ENCODE measurements at regions not wholly inside any gene's neighbourhood (a gene's known extent, or its start where the extent isn't known, plus 50 kb on each side); places are given as distances from the start of the nearest gene placed in this dataset.

DNA sequence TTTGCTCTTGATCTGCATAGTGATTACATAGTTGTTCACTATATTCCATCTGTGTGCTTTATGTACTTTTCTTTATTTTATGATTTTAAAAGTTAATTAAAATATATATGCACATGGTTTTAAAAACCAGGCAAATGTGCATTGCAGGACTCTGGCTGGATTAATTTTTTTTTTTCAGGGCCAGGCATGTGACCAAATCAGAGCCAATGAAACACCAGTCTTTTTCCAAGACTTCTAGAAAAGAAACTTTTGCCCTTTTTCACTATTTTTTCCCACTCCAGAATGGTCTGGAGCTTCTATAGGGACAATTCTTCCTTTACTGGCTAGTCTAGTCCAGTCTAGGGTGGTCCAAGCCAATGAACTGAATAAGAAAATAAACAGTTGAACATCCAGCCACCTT is 198.1 kb upstream of the FBXO11 start:
- H3K27me3 ChIP-seq, result no peaks in the 10 kb centered on the region
- DNase-seq, result no peak
- in situ Hi-C loops (cut with MboI; ENCODE audit: low pct_ligation_motif_present in 1 of 4, low pct_unique_long_range_greater_than_20kb in 1 of 4, low sequenced_read_pairs in 3 of 4) (loop anchor here in 1 of 4 donors (10.0 kb wide), 1 partner anchor 240 kb away; no protein-coding TSS in a partner anchor), intact Hi-C loops (cut with DNase I; ENCODE audit: low total_unique reads) (loop anchor here (10.0 kb wide), 1 partner anchor 200 kb away; the partner anchor contains the start of gene FBXO11)
- TF ChIP-seq, protein P1, sequence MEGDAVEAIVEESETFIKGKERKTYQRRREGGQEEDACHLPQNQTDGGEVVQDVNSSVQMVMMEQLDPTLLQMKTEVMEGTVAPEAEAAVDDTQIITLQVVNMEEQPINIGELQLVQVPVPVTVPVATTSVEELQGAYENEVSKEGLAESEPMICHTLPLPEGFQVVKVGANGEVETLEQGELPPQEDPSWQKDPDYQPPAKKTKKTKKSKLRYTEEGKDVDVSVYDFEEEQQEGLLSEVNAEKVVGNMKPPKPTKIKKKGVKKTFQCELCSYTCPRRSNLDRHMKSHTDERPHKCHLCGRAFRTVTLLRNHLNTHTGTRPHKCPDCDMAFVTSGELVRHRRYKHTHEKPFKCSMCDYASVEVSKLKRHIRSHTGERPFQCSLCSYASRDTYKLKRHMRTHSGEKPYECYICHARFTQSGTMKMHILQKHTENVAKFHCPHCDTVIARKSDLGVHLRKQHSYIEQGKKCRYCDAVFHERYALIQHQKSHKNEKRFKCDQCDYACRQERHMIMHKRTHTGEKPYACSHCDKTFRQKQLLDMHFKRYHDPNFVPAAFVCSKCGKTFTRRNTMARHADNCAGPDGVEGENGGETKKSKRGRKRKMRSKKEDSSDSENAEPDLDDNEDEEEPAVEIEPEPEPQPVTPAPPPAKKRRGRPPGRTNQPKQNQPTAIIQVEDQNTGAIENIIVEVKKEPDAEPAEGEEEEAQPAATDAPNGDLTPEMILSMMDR (IDR thresholded peaks at IDR 0.05), result no peak
- TF ChIP-seq POLR2AphosphoS5 (IDR thresholded peaks at IDR 0.05), result no peak
- no peak for TF ChIP-seq POLR2A (IDR thresholded peaks at IDR 0.05)
- TF ChIP-seq EP300 (IDR thresholded peaks at IDR 0.05; ENCODE audit: low read depth), result no peak
- peaks cover 0 to 13% (median 7%) of the 10 kb centered on the region in 4 donors for H3K4me1 ChIP-seq
- peaks cover 5 to 9% of the 10 kb centered on the region in 2 donors for H3K9me3 ChIP-seq
- H3K36me3 ChIP-seq, result no peaks in the 10 kb centered on the region
- no peak overlapping the region for H3K27ac ChIP-seq
- no peak overlapping the region for H3K4me3 ChIP-seq

DNA sequence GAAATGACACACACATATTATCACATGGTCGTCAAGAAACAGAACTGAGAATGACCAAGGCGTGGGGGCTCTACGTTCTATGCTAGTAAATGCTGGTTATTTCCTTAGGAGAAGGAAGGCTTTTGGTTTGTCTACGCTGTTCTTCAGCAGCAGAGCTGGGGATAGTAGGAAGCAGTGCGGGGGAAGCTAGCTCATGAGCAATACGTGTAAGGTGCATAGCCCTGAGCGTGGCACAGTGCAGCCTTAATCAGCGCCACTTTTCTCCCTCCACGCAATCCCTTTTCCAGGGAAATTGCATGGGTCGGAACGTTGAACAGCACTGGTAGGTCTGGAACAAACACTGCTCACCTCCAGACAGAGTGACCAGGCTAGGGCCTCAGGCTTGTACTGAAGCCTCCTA is 199.6 kb upstream of the FBXO11 start:
- no peaks in the 10 kb centered on the region for H3K27me3 ChIP-seq
- WGBS, 2 donors (ENCODE audit: low coverage in 1 of 2), result 77 to 82% methylated on average over 9 to 11 of the region's 11 CpGs
- H3K27ac ChIP-seq, result no peak overlapping the region
- no peak for DNase-seq
- H3K36me3 ChIP-seq, result no peaks in the 10 kb centered on the region
- intact Hi-C loops (cut with DNase I; ENCODE audit: low total_unique reads) (loop anchor here (10.0 kb wide), 1 partner anchor 201 kb away; the partner anchor contains the start of gene FBXO11), in situ Hi-C loops (cut with MboI; ENCODE audit: low pct_ligation_motif_present in 1 of 4, low pct_unique_long_range_greater_than_20kb in 1 of 4, low sequenced_read_pairs in 3 of 4) (loop anchor here in 2 of 4 donors (5.0 to 10.0 kb wide), 2 partner anchors 241 to 249 kb away; no protein-coding TSS in a partner anchor)
- peaks cover 0 to 23% (median 12%) of the 10 kb centered on the region in 4 donors for H3K4me1 ChIP-seq
- TF ChIP-seq POLR2A (IDR thresholded peaks at IDR 0.05), result no peak
- H3K9me3 ChIP-seq, result no peaks in the 10 kb centered on the region
- H3K4me3 ChIP-seq, result no peak overlapping the region

DNA sequence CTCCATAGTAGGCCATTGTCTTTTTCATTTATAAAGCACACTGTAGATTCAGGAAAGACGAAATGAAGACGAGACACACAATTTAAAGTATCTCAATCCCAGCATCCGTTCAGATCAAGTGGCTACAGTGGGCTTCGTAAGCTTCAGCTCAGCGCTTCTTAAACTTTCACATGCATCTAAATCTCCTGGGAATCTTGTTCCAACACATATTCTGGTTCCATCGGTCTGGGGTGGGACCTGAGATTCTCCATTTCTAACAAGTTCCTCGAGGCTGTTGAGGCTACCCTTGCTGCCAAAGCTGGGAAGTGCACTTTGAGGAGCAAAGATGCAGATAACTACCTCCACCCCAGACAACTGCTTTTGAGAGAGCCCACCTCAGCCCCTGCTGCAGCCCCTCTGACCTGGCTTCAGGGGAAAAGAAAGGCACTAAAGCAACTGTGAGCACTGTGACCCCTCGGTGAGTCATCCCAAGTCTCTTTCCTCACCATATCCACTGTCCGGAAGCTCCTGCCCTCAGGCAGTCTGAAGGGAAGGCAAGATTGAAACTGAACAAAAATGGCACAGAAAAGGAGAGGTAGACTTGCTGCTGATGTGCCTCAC is 201.1 kb upstream of the FBXO11 start:
- peak overlapping the region; percentile 30 to 52 (median 36) for H3K27ac ChIP-seq
- intact Hi-C loops (cut with DNase I; ENCODE audit: low total_unique reads), result loop anchor here (10.0 kb wide), 1 partner anchor 203 kb away; the partner anchor contains the start of gene FBXO11
- H3K36me3 ChIP-seq, result no peaks in the 10 kb centered on the region
- TF ChIP-seq POLR2AphosphoS5 (IDR thresholded peaks at IDR 0.05) (no peak), EP300 (IDR thresholded peaks at IDR 0.05; ENCODE audit: low read depth) (no peak)
- TF ChIP-seq, protein P1 (IDR thresholded peaks at IDR 0.05), result no peak
- H3K4me1 ChIP-seq, result peaks cover 0 to 33% (median 20%) of the 10 kb centered on the region in 4 donors
- H3K4me3 ChIP-seq, result no peak overlapping the region
- no peak for DNase-seq
- WGBS, 2 donors (ENCODE audit: low coverage in 1 of 2), result 64 to 75% methylated on average over 2 to 9 of the region's 9 CpGs
- no peaks in the 10 kb centered on the region for H3K9me3 ChIP-seq
- no peaks in the 10 kb centered on the region for H3K27me3 ChIP-seq
- in situ Hi-C loops (cut with MboI; ENCODE audit: low pct_ligation_motif_present in 1 of 4, low pct_unique_long_range_greater_than_20kb in 1 of 4, low sequenced_read_pairs in 3 of 4), result loop anchor here in 2 of 4 donors (5.0 to 10.0 kb wide), 2 partner anchors 243 to 250 kb away; no protein-coding TSS in a partner anchor

DNA sequence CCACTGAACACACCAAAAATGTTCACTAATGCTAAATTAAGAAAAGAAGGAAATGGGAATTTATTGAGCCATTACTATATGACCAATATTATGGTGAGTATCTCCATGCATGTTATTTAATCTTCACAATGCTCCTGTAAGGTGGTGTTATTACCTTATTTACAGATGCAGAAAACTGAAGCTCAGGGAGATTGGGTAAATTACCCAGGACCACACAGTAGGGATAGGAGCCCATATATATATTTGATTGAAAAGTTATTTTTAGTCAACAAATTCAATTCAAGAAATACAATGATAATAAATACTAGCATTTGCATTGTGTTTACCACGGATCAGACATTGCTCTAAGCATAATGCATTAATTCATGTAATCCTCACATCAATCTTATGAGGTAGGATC is 202.2 kb upstream of the FBXO11 start:
- intact Hi-C loops (cut with DNase I; ENCODE audit: low total_unique reads), result loop anchor here (10.0 kb wide), 1 partner anchor 204 kb away; the partner anchor contains the start of gene FBXO11
- WGBS, 2 donors (ENCODE audit: low coverage in 1 of 2), result 85 to 89% methylated on average over 1 of the region's 1 CpG
- Histone ChIP-seq H3K27ac (no peak overlapping the region), H3K9me3 (no peaks in the 10 kb centered on the region), H3K36me3 (no peaks in the 10 kb centered on the region), H3K4me1 (peaks cover 0 to 34% (median 20%) of the 10 kb centered on the region in 4 donors), H3K27me3 (no peaks in the 10 kb centered on the region), H3K4me3 (no peak overlapping the region)
- no peak for DNase-seq
- no peak for TF ChIP-seq EP300 (IDR thresholded peaks at IDR 0.05; ENCODE audit: low read depth)
- no peak for TF ChIP-seq POLR2A (IDR thresholded peaks at IDR 0.05)
- TF ChIP-seq, protein P1 (IDR thresholded peaks at IDR 0.05), result no peak
- TF ChIP-seq POLR2AphosphoS5 (IDR thresholded peaks at IDR 0.05), result no peak
- in situ Hi-C loops (cut with MboI; ENCODE audit: low pct_ligation_motif_present in 1 of 4, low pct_unique_long_range_greater_than_20kb in 1 of 4, low sequenced_read_pairs in 3 of 4), result loop anchor here in 2 of 4 donors (5.0 to 10.0 kb wide), 2 partner anchors 244 to 251 kb away; no protein-coding TSS in a partner anchor
